Omental fat pad (tissue), 3 donors: ENCODE measurements at regions not wholly inside any gene's neighbourhood (a gene's known extent, or its start where the extent isn't known, plus 50 kb on each side); places are given as distances from the start of the nearest gene placed in this dataset.

Source experiments
- ATAC-seq: fragments of 150-250 bp; one replicate; pipeline ENCODE4 v1.9.1; 2016; ENCODE audit warnings: mild to moderate bottlenecking, moderate library complexity; ENCODE audit not compliant: low FRiP score
- DNase-seq: peaks from one replicate; pipeline ENCODE4 v3.0.0-alpha.2; 2019; ENCODE audit warnings: low spot score
- TF ChIP-seq, protein P1 (sequence below), 3 donors: fragments of 450-650 bp; IDR thresholded peaks; one replicate each; pipeline ENCODE4 v1.5.1; 2016 to 2017; ENCODE audit warnings: antibody characterized with exemption in 3 of 3, mild to moderate bottlenecking in 3 of 3, moderate library complexity in 2 of 3

DNA sequence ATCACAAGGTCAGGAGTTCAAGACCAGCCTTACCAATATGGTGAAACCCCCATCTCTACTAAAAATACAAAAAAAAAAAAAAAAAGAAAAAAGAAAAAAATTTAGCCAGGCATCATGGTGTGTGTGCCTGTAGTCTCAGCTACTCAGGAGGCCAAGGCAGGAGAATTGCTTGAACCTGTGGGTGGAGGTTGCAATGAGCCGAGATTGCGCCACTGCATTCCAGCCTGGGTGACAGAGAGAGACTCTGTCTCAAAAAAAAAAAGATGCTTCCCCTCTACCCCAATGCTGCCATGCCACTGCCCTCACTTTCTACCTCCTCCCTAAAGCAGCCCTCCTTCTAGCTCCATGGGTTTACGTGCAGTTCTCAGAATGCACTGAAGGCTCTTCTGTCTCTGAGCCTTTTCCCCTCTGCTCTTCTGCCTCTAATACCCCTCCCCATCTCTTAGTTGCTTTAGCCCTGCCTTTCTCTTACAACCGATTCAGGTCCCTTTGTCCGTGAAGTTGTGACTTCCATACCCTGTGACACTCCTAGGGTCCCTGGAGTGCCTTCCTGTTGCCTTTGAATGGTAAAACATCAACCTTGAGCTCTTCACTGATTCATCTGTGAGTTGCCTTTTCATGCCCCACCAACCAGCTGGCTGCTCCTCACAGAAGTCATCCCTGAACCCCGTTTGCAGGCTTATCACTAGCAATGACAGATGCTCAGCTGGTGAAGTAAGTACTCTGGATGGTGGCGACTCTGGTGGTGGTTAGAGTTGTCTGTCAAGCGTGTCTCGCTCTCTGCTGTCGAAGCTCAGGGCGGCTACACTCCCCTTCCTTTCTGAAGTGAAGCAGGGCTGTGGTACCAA lies 234.9 kb downstream of the RHOU start:
- ATAC-seq (no peak), DNase-seq (no peak)
- TF ChIP-seq, protein P1, sequence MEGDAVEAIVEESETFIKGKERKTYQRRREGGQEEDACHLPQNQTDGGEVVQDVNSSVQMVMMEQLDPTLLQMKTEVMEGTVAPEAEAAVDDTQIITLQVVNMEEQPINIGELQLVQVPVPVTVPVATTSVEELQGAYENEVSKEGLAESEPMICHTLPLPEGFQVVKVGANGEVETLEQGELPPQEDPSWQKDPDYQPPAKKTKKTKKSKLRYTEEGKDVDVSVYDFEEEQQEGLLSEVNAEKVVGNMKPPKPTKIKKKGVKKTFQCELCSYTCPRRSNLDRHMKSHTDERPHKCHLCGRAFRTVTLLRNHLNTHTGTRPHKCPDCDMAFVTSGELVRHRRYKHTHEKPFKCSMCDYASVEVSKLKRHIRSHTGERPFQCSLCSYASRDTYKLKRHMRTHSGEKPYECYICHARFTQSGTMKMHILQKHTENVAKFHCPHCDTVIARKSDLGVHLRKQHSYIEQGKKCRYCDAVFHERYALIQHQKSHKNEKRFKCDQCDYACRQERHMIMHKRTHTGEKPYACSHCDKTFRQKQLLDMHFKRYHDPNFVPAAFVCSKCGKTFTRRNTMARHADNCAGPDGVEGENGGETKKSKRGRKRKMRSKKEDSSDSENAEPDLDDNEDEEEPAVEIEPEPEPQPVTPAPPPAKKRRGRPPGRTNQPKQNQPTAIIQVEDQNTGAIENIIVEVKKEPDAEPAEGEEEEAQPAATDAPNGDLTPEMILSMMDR (IDR thresholded peaks at IDR 0.05) = no peak

DNA sequence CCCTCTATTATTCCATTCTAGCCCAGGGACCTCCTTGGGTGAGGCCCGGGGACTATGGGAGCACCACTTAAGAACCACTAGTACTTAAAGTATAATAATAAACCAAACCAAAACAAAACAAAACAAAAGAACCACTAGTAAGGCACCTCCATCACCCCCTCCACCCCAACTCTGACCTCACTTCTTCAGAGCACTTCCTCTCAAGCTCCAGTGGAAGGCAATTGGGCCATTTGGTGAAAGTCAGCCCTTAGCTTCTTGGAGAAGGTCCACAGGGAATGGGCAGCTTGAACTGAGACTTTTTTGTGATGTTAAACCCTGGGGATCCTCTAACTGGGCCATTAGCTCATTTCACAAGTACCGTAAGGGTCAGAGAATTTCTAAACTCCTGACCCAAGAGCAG lies 237.3 kb downstream of the RHOU start:
- no peak for ATAC-seq
- DNase-seq = no peak
- TF ChIP-seq, protein P1 (IDR thresholded peaks at IDR 0.05) = no peak

DNA sequence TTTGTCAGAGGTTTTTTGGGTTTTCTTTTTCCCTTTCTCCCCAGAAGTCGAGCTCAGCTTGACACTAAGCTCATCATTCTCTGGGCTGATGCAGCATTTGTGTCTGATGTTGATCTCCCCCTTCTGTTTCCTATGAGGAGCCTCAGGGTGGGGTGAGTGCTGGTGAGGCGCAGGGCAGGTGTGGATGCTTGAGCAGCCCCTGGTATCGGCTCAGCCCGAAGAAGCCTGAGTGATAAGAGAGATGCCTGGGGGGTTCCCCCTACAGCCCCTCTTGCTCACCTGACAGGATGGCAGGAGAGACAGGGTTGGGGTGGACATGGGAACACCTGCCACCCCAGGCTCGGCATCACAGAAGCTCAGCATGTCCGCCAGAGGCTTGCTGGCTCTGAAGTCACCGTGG lies 239.0 kb downstream of the RHOU start:
- no peak for ATAC-seq
- TF ChIP-seq, protein P1 (IDR thresholded peaks at IDR 0.05) = no peak
- DNase-seq = no peak

DNA sequence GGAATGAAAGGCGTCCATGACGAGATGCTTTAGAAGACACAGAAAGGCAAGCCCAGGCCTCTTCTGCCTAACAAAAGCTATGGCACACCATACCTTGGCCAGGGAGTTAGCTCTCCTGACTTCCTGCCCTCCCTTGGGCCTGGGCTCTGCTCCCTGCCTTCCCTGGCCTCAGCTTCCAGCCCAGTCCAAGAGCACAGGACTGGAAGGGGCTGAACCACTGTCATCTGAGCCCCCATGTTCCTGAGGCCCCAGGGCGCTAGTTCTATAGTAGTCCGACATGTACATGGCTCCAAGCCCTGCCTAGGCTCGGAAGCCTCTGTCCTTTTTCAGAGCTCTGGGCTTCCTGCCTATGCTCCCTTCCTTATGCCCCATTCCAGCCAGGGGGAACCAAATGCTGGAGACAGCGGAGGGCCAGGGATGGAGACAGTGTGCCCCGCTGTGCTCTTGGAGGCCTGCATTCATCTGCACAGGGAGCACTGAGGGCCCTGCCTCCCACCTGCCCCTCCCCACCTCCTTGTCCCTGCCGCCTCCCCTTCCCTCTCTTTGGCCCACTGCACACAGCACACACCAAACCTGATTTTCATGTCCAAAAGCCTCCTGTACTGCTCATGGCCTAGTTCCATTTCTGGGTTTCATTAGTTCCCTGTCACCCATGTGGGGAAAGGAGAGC lies 240.1 kb downstream of the RHOU start:
- no peak for ATAC-seq
- TF ChIP-seq, protein P1 (IDR thresholded peaks at IDR 0.05) = no peak
- no peak for DNase-seq

DNA sequence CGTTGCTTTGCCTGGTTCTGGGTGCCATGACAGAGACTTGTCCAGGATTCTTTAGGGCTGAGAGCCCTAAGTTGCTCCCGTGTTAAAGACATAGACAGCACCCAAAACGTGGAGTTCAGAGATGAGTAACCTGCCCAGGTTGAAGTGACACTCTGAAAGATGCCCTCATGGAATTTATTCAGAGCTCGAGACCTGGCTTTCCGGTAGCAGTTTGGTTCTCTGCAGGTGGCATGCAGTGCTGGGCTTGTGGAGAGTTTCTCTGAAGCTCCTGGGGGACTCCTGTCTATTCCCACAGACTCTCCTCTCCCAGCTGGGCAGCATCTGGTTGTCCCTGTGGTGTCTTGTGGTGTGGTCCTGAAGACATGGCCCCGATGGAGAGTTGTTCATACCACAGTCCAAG lies 241.0 kb downstream of the RHOU start:
- TF ChIP-seq, protein P1 (IDR thresholded peaks at IDR 0.05) = no peak
- DNase-seq (no peak), ATAC-seq (no peak)

DNA sequence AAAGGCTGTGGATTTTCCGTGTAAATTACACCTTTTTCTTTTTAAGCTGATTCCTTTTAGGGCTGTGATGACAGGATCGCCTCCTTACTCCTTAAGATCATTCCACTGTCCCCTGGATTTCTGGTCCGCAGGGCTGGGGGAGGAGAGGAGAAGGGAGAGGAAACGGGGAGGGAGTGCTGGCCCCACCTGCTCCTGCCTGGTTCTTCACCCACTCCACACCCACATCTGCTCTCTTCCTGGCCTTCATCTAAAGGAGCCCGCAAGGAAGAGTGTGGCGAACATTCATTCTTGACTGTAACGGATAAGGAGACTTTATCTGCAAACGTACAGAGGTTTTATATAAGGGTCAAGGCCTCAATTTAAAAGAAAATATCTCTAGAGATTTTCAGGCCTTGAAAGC lies 242.0 kb downstream of the RHOU start:
- TF ChIP-seq, protein P1 (IDR thresholded peaks at IDR 0.05) = no peak
- ATAC-seq (no peak), DNase-seq (no peak)

DNA sequence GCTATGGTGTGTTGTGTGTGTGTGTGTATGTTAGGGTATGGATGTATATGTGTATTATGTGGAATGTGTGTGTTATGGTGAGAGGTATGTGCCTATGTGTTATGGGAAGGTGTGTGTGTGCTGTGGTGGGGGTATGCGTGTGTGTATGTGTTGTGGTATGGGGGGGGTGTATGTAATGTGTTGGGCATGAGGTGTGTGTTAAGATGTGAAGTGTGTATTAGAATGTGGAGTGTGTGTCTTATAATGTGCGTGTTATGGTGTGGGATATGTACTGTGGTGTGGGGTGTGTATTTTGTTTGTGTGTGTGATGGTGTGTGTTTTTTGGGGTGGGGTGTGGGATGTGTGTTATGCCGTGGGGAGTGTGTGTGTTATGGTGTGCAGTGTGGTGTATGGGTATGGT lies 242.5 kb downstream of the RHOU start:
- TF ChIP-seq, protein P1 (IDR thresholded peaks at IDR 0.05) = no peak
- DNase-seq (no peak), ATAC-seq (no peak)
